NK-92 treated with Interleukin-12 subunit alpha and Interleukin-12 subunit beta, amount 100 ng/mL, for 24 hours (cell line): ENCODE measurements at regions not wholly inside any gene's neighbourhood (a gene's known extent, or its start where the extent isn't known, plus 50 kb on each side); places are given as distances from the start of the nearest gene placed in this dataset.

Experiments used
- DNase-seq: peaks from one replicate; lab custom pipeline; 2025; lab: John Stamatoyannopoulos, UW

DNA sequence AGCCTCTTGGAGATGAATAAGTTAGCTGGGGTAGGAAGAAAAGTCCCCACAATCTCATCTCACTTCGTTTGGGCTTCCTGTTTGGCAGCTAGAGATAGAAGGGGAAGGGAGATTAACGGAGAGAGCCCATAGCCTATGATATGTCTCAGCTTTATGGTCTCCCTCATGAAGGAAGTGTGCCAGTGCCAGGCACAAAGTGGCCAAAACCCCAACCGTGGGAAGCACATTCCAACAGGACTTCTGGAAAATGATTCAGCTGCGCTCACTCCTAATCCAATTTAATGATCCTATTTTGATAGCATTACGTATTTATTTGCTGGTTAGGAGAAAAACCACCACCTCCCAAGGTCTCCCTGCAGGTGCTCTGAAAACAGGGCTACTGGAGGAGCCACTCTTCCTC is 303.1 kb upstream of the CLINT1 start:
- DNase-seq: no peak

DNA sequence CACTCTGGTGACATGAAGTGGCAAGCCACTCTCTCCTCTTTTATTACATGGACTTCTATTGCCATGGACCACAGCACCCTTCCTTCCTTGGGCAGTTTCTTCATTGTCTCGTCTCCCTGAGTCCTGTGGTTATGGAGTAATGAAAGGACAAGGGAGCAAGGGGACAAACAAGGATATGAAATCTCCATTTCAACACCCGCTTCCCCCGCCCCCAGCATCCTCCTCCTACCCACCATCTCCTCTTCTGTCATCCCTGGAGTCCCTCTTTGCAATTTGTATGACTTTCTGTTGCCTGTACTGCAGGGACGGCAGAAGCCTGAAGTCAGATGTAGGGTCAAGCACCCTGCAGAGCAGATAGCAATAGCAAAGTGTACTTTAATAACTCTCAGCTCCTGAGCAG is 300.7 kb upstream of the CLINT1 start:
- no peak for DNase-seq

DNA sequence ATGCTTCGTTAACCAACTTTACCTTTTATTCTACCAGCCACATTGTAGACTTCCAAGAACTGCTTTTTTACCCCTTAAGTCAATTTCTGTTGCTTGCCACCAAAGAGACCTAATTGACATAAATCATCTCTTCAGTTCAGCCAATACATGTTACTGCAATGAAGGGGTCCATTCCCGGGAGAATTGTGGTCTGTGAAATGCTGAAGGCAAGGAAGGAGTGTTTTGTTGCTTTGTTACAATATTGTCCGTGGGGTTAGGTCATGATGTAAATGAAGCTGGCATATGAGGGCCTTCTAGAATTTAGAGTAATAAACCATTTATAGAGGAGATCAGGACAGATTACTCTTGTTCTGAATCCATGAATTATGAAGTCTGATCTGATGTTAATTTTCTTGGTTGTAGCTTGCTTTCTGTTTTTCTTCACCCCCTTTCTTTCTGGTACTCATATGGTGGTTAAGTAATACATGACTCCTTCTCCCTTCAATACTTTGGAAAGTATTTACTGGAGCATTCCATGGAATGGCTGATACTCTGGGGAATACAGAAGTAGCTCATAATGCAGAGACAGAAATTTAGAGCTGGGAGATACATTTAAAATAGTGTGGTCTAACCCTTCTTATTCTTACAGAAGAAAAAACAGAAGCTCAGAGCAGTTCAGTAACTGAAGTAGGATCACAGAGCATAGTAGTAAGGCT is 297.0 kb upstream of the CLINT1 start:
- no peak for DNase-seq

DNA sequence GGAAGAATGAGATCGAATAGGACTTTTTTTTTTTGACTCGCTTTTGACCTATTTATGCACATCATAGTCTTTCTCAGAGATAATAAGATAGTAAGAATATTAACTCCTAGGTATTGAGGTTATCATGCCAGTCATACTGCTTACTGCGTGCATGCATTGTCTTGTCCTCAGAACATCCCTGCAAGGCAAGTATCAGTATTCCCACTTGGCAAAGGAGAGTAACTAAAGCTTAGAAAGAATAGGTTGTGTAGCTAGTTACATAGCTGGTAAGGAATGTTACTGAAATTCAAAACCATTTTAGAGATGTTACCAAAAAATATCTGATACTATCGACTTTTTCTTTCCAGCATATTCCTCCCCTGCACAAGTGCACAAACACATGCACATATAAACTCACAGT is 296.1 kb upstream of the CLINT1 start:
- no peak for DNase-seq

DNA sequence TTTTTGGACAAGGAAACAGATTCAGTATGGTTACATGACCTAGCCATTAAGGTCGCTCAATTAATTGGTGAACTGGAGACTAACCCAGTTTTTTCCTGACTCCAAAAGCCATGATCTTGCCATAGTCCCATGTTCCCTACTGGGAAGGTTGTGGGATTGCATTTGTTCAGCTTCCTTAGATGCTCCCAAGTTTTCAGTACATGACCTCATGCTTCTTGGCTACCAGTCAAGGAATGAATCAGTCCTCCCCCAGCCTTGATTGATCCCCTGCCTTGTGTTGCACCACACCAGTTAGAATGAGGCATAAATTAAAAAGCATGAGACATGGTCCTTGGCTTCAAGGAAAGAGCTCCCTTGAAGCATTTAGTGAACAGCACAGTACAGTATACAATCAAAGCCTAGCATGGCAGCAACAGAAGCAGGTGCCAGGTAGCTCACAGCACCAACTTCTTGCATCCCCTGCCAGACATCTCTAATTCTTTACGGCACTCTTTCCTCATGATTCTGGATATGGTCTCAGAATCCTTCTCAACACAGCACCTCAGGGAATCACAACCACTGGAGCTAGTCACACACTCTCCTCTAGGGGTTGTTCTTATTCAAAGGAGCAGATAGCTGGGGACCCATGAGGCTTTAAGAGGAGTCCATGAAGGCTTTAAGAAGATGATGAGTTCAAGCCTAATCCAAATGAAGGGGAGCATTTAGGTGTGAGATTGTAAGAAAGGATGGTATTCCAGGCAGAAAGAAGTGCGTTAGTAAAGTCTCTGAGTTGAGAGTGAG is 295.5 kb upstream of the CLINT1 start:
- no peak for DNase-seq

DNA sequence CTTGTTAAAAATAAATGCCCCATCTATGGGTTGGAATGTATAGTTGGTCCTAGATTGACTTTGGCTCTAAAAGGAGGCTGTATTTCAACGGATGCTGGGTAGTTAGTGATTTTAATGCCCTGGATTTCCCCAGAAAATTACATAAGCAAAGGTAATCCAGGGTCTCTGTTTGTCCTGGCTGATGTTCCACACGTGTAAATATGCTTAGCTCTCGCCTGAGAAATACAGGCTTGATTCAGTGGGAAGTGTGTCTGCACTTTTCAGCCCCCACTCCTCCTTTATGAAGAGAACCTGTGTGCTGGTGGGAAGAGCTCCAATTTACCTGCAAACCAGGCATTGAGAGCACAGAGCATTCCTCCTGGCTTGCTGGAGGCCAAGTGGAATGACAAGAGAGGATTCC is 294.6 kb upstream of the CLINT1 start:
- DNase-seq: no peak

DNA sequence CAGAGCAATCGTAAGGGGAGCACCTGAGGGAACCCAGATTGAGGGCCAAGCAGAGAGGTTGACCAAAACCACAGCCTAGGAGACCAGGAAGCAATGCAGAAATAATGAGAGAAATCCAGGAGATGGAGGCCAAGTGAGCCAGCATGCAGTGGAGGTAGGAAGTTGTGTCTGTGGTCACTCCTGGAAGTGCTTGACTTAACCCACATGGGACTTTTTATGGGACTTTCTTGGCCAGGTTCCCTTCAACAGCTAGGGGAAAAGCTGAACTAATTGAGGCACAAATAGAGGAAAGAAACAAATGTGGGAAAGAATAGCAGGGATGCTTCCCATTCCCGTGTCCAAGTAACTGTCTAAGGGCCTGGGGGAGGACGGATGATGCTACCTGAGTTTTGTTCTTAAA is 293.2 kb upstream of the CLINT1 start:
- DNase-seq: no peak

DNA sequence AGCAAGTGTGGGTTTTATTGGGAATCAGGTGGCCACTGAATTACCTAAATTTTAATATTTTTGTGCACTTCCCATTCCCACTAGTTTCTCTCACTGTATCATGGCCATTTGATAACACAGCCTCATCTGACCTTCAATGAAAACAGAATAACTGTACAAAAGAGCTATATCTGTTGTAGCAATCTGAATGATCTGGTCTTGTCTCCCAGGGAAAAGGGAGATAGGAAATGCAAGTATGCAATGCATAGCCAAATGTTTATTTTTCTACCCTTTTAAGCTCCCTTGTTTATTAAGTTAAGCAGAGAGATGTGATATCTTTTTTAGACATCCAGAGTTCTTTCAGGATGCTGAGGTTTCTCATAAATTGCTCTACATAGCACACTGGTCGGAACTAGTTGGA is 288.3 kb upstream of the CLINT1 start:
- DNase-seq: no peak

DNA sequence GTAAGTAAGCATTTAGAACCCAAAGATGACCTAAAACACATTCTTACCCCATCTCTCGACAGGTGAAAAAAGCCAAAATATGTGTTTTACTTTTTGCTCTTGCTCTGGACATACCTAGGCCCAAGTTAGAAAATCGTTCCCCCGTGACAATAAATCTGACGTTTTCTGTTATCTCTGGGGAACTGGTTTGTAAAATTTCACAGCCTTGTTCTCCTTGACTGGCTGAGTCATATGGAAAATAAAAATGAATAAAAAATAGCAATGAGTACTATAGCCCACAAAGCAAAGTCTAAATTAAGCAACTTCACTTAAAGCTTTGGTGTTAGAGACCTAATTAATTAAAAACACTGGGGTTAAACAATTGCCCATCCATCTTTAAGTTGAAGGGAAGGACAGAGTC is 286.9 kb upstream of the CLINT1 start:
- DNase-seq: no peak

DNA sequence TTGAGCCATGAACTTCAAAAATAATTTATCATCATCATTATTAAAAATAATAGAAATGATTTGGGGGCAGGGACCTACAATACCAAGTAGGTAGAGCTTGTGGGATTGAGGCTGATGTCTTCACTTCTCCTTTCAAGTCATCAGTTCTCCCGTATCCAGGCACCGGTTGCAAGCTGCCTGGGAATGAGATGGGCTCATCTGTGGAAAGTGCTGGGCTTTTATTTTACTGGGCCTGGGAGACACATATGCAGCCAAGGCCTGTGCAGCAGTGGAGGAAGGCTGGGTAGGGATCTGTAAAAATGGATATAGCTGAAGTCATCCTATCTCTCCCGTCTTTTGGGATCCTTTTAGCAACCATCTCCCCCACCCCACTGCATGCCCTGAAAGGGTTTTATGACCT is 284.1 kb upstream of the CLINT1 start:
- no peak for DNase-seq

DNA sequence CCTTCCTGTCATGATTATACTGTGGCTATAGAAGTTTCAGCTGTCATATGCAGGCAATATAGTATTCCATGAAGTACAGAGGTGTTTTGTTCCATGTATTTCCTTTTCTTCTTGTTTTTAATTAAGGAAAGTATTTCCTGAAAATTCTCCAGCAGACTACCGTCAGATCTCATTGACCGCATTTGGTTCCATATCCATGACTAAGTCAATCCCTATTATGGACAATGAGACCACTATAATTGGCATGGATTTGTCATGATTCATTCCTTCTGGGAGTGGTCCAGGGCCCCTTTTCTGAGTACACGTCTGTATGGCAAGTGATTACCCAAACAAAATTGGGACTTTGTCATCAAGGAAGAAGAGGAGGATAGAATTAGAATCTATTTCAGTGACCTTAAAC is 283.2 kb upstream of the CLINT1 start:
- no peak for DNase-seq

DNA sequence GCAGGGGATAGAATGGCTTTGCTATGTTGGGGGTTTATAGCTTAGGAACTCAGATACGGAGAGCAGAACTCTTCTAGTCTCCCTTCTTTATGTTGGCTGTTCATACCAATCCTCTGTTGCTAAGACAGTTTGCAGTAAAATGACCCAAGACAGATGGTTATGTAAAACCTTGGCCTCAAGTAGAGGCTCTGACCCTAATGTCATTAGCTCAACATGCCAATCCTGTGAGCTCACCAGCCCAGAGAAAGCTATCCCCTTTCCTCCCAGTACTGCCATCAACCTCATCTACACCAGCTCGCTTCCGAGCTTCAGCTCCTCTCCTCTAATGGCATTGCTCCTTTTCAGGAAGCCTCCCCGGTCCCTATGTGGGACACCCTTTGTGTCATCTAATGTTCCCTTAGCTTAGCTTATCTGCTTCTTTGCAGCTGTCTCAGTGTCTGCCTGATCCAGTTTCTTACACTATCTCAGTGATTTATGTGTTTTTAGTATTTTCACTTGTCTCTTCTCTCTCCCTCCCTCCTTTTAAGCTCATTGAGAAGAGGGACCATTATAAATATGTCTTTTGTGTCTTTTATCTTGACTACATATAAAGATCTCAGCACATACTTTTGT is 281.3 kb upstream of the CLINT1 start:
- no peak for DNase-seq

DNA sequence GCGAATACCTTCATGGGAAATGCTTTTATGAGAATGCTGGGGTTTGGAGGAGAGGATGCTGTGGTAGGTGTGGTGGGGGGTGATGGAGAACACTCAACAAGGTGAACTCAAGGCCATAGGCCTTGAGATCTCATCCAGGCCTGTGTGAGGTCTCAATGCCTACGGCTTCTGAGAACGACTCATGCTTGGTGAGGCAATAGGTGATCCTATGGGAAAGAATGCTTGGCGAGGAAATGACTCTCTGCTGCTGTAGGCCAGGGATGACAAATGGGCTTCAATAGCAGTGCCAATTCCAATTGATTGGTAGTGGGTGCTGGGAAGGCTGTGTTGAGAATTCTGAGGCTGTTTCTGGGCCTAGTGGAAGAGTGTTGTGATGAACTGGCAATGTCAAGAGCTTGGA is 280.2 kb upstream of the CLINT1 start:
- DNase-seq: no peak

DNA sequence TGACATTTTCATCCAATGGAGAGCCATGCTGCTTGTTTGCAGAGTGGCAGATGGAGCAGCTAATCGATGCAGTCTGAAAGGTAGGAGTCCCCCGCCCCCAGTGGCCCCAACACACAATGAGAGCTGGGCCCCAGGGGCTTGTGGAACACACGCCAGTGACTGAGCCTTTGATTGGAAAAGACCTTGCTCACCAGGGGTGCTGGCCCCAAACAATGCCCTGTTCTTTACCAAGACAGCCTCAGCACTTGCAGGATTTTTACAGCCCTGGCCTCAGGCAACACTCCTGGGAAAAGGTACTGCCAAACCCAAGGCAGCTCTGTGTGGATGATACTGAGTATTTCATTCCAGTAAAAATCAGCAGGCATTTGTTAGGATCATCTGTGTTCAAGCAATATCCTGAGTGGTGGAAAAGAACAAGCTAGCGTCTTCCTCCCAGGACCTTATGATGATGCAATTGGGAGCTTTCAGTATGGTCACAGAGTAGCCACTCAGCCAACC is 276.8 kb upstream of the CLINT1 start:
- DNase-seq: no peak

DNA sequence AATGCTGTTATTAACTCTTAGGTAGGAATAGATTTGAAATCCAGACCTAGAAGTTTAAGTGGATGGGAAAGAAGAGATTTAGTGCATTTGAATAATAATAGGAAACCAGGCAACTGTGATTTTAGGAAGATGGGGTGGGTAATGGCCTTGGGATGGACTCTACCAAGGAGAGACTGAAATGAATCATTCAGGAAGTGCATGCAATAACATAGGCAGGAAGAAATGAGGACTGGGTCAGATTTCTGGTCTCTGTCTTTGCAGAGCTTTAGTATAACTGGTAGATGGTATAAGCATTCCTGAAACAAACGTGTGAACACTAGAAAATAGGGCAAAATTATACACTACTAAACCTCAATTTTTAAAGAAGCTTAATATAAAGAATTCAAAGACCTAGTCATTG is 274.4 kb upstream of the CLINT1 start:
- no peak for DNase-seq

DNA sequence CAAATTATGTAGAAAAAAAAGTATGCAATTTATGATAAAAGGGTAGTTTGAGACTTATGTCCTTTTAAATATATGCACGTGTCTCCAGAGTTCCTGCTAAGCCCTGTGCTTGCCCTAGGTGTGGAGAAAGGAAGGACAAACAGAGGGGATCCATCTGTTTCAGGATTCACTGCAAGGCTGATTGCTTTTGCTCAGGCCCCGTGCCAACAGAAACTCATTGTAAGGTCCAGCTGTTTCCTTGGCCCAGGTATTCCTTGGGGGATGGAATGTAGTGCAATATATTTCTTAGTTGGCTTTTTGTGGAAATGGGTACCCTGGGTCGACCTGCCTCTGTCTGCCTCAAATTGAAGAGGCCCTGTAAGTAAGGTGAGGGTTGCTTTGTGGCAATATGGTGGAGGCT is 268.6 kb upstream of the CLINT1 start:
- no peak for DNase-seq

DNA sequence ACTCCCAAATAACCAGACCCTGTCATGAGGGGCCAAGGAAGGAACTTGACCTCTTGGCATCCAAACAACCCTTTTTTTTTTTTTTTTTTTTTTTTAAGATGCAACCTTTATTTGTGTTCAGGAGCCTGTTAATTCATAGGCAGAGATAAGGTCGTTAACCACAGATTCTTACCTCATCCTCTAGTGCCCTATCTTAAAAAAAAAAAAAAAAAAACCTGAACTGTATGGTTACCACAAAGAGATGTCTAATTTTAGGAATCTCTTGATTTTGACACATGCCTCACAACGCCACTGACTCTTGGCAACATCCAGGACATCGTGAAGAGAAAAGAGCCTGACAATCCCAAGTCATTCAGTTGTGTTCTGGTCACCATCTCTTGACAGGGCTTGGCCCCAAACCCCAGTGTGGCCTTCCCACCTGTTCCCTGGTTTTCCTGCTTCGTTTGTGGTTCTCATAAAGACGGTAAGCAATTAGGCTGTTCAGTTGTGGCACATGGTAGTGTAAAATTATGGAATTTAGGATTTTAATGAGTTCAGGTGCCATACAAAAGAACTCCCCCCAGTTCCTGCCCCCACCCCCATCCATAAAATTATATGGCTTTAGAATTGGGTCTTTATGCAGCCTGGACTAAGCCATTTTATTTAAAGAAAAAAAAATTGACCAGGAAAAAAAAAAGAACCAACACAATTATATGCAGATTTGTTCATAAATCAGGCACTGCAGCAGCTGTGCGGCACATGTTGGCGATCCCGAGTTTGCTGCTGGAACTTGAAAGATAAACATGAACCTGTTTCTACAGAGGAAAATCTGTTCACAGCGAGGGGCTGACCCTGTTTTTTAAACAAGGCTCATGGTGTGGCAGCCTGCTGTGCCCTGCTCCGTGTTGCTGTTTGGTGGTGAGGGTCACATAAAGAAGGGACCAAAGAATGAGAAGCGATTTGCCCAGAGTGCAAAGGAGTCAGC is 267.8 kb upstream of the CLINT1 start:
- no peak for DNase-seq

DNA sequence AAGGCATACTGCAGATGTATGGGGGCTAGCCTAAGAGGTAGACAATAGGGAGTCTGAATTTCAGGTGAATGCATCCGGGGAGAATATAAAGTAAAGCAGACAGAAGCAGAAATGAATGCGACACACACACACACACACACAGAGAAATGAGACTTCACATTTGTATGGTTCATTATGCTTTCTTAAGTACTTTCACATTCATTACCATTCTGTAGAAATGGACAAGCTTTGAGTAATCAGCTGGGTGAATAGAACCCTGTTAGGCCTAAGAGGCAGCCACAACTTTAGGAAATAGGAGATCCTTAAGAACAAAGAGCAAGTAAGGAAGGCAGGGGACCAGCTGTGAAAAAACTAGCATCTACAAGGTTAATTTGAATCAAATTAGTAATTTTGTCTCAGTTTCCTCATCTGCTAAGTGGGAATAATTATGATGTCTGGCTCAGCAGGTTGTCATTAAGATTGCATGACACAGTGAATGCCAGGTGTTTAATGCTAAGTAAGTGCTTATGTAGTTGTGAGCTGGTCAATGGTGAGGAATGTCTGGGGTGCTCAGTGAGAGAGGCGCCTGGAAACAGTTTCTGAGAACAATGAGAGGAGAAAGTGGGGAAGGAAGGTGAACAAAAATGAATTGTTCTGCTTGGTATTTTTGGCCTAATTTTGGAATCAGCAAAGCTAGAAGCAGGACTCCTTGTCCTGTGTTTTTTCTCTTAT is 265.8 kb upstream of the CLINT1 start:
- DNase-seq: no peak

DNA sequence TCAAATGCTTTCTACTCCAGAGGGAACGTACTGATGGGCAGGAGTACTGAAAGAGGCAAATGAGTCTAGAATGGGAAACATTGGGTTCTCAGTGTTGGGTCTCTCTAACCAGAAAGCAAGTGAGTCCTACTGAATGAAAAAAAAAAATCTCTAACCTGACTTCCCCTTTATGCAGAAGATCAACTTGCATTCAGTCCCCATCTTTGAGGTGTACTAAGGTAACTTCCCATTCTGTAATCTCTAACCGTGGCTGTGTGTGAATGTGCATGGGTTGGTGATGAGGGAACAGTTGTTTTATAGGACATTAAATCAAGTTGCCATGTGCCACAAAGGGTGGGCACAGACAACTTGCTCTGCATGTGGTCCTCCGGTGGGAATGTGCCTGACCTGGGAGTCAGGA is 264.6 kb upstream of the CLINT1 start:
- no peak for DNase-seq

DNA sequence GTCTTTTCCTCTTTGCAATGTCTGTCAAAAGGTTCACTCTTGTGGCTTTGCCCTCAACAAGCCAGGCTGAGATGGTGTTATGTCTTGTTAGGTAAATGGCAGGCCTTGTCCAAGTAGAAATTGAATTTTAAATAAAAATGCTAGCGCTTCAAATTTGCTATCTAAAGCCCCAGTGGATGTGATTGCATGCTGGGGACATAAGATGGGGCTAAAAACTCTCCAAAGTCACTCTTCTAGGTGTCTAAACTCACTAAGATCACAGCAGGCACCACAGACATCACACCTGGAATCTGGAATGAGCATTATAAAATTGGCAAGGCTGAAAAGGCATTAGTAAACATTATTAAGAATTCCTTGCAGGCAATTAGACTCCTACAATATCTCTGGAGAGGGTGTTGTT is 262.7 kb upstream of the CLINT1 start:
- DNase-seq: no peak

DNA sequence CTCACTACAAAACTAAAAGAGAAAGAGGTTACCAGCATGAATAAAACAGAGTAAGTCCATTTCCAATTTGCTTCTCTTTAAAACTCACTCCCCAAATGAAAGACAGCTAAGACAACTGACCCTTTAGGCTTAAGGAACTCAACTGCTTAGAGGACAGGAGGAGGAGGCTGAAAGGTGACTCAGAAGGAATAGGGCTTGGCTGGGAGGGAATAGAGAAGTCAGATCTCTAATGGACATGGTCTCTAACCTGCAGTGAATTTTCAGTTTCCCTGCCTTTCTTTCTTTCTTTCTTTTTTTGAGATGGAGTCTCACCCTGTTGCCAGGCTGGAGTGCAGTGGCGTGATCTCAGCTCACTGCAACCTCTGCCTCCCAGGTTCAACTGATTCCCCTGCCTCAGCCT is 261.8 kb upstream of the CLINT1 start:
- DNase-seq: no peak
